ENCODE measurements at regions not wholly inside any gene's neighbourhood (a gene's known extent, or its start where the extent isn't known, plus 50 kb on each side); places are given as distances from the start of the nearest gene placed in this dataset.

DNA sequence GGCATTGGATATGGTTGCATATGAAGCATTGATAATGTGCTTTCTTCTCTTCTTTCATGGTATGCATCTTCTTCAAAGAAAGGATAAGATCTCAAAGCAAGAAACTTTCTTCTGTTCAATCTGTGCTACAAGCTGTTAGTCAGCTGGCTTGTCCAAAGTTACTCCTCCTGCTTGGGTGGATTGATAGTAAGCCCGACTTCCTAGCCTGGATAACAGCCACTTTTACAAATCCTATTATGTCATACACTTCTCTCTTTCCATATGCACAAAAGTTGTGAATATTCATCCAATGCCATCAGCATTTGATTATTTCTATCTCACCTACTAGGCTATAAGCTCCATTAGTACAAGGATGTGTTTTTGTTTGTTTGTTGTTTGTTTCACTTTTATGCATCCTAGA lies 891.0 kb upstream of the SORCS1 start:
- H3K27ac ChIP-seq (ENCODE audit: extremely low read depth, low read depth, low read length), result no peak overlapping the region
- H3K36me3 ChIP-seq (ENCODE audit: control insufficient read depth in 2 of 2, insufficient read depth in 1 of 2, low read length in 2 of 2), result no peaks in the 10 kb centered on the region
- H3K4me3 ChIP-seq (ENCODE audit: low read depth, low read length), result no peak overlapping the region
- ChIA-PET POLR2A (no interaction called here), CTCF (no interaction called here)
- TF ChIP-seq, protein P1, sequence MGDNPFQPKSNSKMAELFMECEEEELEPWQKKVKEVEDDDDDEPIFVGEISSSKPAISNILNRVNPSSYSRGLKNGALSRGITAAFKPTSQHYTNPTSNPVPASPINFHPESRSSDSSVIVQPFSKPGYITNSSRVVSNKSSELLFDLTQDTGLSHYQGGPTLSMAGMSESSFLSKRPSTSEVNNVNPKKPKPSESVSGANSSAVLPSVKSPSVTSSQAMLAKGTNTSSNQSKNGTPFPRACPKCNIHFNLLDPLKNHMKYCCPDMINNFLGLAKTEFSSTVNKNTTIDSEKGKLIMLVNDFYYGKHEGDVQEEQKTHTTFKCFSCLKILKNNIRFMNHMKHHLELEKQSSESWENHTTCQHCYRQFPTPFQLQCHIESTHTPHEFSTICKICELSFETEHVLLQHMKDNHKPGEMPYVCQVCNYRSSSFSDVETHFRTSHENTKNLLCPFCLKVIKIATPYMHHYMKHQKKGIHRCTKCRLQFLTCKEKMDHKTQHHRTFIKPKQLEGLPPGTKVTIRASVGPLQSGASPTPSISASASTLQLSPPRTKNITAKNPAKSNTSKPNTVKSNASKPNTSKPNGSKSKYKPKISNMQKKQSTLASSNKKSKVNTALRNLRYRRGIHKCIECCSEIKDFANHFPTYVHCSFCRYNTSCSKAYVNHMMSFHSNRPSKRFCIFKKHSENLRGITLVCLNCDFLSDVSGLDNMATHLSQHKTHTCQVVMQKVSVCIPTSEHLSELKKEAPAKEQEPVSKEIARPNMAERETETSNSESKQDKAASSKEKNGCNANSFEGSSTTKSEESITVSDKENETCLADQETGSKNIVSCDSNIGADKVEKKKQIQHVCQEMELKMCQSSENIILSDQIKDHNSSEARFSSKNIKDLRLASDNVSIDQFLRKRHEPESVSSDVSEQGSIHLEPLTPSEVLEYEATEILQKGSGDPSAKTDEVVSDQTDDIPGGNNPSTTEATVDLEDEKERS (tag by site-specific recombination; IDR thresholded peaks at IDR 0.05), result no peak
- TF ChIP-seq MZF1 (tag by site-specific recombination; IDR thresholded peaks at IDR 0.05; ENCODE audit: borderline replicate concordance) (no peak), SP3 (tag by site-specific recombination; IDR thresholded peaks at IDR 0.05) (no peak), ZSCAN23 (tag by site-specific recombination; IDR thresholded peaks at IDR 0.05) (no peak), ZBTB7A (tag by site-specific recombination; IDR thresholded peaks at IDR 0.05; ENCODE audit: low read depth) (no peak), ZNF146 (tag by site-specific recombination; IDR thresholded peaks at IDR 0.05) (no peak), ZBTB8A (tag by site-specific recombination; IDR thresholded peaks at IDR 0.05) (no peak), ZNF549 (tag by site-specific recombination; IDR thresholded peaks at IDR 0.05) (no peak), ZNF302 (tag by site-specific recombination; IDR thresholded peaks at IDR 0.05; ENCODE audit: low read depth) (no peak), ZNF561 (tag by site-specific recombination; IDR thresholded peaks at IDR 0.05; ENCODE audit: borderline replicate concordance) (no peak), ZNF423 (tag by site-specific recombination; IDR thresholded peaks at IDR 0.05) (no peak), ZNF266 (tag by site-specific recombination; IDR thresholded peaks at IDR 0.05; ENCODE audit: low read depth) (no peak), ZNF184 (tag by site-specific recombination; IDR thresholded peaks at IDR 0.05) (no peak)
- TF ChIP-seq, protein P2, sequence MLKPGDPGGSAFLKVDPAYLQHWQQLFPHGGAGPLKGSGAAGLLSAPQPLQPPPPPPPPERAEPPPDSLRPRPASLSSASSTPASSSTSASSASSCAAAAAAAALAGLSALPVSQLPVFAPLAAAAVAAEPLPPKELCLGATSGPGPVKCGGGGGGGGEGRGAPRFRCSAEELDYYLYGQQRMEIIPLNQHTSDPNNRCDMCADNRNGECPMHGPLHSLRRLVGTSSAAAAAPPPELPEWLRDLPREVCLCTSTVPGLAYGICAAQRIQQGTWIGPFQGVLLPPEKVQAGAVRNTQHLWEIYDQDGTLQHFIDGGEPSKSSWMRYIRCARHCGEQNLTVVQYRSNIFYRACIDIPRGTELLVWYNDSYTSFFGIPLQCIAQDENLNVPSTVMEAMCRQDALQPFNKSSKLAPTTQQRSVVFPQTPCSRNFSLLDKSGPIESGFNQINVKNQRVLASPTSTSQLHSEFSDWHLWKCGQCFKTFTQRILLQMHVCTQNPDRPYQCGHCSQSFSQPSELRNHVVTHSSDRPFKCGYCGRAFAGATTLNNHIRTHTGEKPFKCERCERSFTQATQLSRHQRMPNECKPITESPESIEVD (tag by site-specific recombination; IDR thresholded peaks at IDR 0.05), result no peak
- TF ChIP-seq, protein P3, sequence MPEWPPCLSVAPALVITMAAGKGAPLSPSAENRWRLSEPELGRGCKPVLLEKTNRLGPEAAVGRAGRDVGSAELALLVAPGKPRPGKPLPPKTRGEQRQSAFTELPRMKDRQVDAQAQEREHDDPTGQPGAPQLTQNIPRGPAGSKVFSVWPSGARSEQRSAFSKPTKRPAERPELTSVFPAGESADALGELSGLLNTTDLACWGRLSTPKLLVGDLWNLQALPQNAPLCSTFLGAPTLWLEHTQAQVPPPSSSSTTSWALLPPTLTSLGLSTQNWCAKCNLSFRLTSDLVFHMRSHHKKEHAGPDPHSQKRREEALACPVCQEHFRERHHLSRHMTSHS (tag by site-specific recombination; IDR thresholded peaks at IDR 0.05), result no peak
- H3K9me3 ChIP-seq (ENCODE audit: control insufficient read depth, insufficient read depth, low read depth, low read length), result no peaks in the 10 kb centered on the region
- no peaks in the 10 kb centered on the region for H3K4me1 ChIP-seq (ENCODE audit: control insufficient read depth, insufficient read depth, low read length)

DNA sequence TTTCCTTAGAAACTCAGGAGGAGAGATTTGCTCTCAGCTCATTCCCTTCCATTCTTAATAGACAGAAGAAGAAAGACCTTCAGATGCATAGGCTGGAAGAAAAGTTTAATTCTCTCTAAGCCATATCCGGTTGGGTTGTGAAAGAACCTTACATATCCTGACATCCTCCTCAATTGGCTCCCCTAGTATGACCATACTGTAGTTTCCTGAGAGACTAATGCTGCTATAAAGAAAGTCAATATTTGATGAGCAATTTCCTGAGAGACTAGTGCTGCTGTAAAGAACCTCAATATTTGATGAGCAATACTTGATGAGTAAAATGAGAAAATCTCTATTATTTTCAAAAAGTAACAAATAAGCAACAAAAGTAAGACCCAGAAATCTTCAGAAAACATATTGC lies 888.5 kb upstream of the SORCS1 start:
- Histone ChIP-seq H3K36me3 (ENCODE audit: control insufficient read depth in 2 of 2, insufficient read depth in 1 of 2, low read length in 2 of 2) (no peaks in the 10 kb centered on the region), H3K9me3 (ENCODE audit: control insufficient read depth, insufficient read depth, low read depth, low read length) (no peaks in the 10 kb centered on the region), H3K27ac (ENCODE audit: extremely low read depth, low read depth, low read length) (no peak overlapping the region), H3K4me3 (ENCODE audit: low read depth, low read length) (no peak overlapping the region), H3K4me1 (ENCODE audit: control insufficient read depth, insufficient read depth, low read length) (no peaks in the 10 kb centered on the region)
- ChIA-PET POLR2A (no interaction called here), CTCF (no interaction called here)
- no peak for TF ChIP-seq ZNF600 (tag by site-specific recombination; IDR thresholded peaks at IDR 0.05)
- TF ChIP-seq ZNF747 (tag by site-specific recombination; IDR thresholded peaks at IDR 0.05), result no peak
- TF ChIP-seq, protein P4, sequence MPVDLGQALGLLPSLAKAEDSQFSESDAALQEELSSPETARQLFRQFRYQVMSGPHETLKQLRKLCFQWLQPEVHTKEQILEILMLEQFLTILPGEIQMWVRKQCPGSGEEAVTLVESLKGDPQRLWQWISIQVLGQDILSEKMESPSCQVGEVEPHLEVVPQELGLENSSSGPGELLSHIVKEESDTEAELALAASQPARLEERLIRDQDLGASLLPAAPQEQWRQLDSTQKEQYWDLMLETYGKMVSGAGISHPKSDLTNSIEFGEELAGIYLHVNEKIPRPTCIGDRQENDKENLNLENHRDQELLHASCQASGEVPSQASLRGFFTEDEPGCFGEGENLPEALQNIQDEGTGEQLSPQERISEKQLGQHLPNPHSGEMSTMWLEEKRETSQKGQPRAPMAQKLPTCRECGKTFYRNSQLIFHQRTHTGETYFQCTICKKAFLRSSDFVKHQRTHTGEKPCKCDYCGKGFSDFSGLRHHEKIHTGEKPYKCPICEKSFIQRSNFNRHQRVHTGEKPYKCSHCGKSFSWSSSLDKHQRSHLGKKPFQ (tag by site-specific recombination; IDR thresholded peaks at IDR 0.05), result no peak
- TF ChIP-seq, protein P5, sequence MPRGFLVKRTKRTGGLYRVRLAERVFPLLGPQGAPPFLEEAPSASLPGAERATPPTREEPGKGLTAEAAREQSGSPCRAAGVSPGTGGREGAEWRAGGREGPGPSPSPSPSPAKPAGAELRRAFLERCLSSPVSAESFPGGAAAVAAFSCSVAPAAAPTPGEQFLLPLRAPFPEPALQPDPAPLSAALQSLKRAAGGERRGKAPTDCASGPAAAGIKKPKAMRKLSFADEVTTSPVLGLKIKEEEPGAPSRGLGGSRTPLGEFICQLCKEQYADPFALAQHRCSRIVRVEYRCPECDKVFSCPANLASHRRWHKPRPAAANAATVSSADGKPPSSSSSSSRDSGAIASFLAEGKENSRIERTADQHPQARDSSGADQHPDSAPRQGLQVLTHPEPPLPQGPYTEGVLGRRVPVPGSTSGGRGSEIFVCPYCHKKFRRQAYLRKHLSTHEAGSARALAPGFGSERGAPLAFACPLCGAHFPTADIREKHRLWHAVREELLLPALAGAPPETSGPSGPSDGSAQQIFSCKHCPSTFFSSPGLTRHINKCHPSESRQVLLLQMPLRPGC (tag by site-specific recombination; IDR thresholded peaks at IDR 0.05), result no peak
- no peak for TF ChIP-seq ZNF571 (tag by site-specific recombination; IDR thresholded peaks at IDR 0.05)
- TF ChIP-seq ZNF24 (tag by site-specific recombination; IDR thresholded peaks at IDR 0.05), result no peak
- no peak for TF ChIP-seq ZNF677 (tag by site-specific recombination; IDR thresholded peaks at IDR 0.05)
- TF ChIP-seq ZNF560 (tag by site-specific recombination; IDR thresholded peaks at IDR 0.05; ENCODE audit: borderline replicate concordance), result no peak
- TF ChIP-seq ZNF354C (tag by site-specific recombination; IDR thresholded peaks at IDR 0.05; ENCODE audit: borderline replicate concordance, low read depth), result no peak
- no peak for TF ChIP-seq ZNF776 (tag by site-specific recombination; IDR thresholded peaks at IDR 0.05; ENCODE audit: borderline replicate concordance)
- no peak for TF ChIP-seq ZNF404 (tag by site-specific recombination; IDR thresholded peaks at IDR 0.05)
- no peak for TF ChIP-seq ZNF184 (tag by site-specific recombination; IDR thresholded peaks at IDR 0.05)
- TF ChIP-seq ZNF768 (tag by site-specific recombination; IDR thresholded peaks at IDR 0.05), result no peak
- TF ChIP-seq ZNF521 (tag by site-specific recombination; IDR thresholded peaks at IDR 0.05), result no peak
